ENCODE measurements at regions not wholly inside any gene's neighbourhood (a gene's known extent, or its start where the extent isn't known, plus 50 kb on each side); places are given as distances from the start of the nearest gene placed in this dataset.

DNA sequence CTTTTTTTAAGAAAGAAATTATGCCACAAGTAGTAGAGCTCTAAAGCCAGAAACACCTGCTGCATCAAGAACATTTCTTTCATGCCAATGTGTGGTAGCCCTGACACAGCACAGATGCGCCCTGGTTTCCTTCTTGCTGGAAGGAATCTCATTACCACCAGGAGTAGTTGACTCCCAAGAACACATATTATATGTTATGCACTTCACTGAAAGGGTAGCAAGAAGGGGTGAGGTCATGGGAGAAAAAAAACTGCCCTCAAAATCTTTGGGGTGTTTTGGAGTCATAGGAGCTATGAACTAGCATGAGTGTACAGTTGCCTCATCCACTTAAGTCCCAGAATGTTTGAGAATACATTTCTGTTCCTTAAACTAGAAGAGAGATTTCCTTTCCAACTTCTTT lies 185.8 kb upstream of the C1QTNF7 start:
- no peak overlapping the region for H3K9ac ChIP-seq (ENCODE audit: low read length)
- H3K56ac ChIP-seq (ENCODE audit: low read length): no peak overlapping the region
- no peaks in the 10 kb centered on the region for H3K79me2 ChIP-seq (ENCODE audit: control insufficient read depth, insufficient read depth, low read length)
- H3K4me3 ChIP-seq (ENCODE audit: low read length): no peak overlapping the region
- H3K79me1 ChIP-seq (ENCODE audit: low read length): no peaks in the 10 kb centered on the region
- no peak overlapping the region for H2BK15ac ChIP-seq (replicated peaks; ENCODE audit: low read depth)
- no peak overlapping the region for H2BK5ac ChIP-seq (ENCODE audit: low read length)
- no peak overlapping the region for H4K8ac ChIP-seq (ENCODE audit: low read depth, low read length)
- no peaks in the 10 kb centered on the region for H3K27me3 ChIP-seq (ENCODE audit: insufficient read depth, low read length, poor library complexity)
- no peak overlapping the region for H2AK5ac ChIP-seq (ENCODE audit: low read length)
- no CpG with 5 or more reads among the region's 1 CpG for WGBS (ENCODE audit: extremely low coverage, insufficient coverage, low lambda C conversion rate)
- DNase-seq: no peak
- peaks cover 7% of the 10 kb centered on the region for H3K4me1 ChIP-seq (ENCODE audit: control insufficient read depth, low read depth, low read length)
- H2BK120ac ChIP-seq (ENCODE audit: low read depth, low read length): no peak overlapping the region
- no peak overlapping the region for H3K27ac ChIP-seq (ENCODE audit: low read depth, low read length)
- H3K23ac ChIP-seq (ENCODE audit: low read length): no peak overlapping the region
- H3K4me2 ChIP-seq (ENCODE audit: low read length): no peak overlapping the region
- H3K36me3 ChIP-seq (ENCODE audit: control insufficient read depth, insufficient read depth, low read length): no peaks in the 10 kb centered on the region
- no peak overlapping the region for H3K4ac ChIP-seq (ENCODE audit: low read depth, low read length)
- no peak overlapping the region for H4K5ac ChIP-seq (ENCODE audit: low read length)
- H3K18ac ChIP-seq (ENCODE audit: low read length): no peak overlapping the region

DNA sequence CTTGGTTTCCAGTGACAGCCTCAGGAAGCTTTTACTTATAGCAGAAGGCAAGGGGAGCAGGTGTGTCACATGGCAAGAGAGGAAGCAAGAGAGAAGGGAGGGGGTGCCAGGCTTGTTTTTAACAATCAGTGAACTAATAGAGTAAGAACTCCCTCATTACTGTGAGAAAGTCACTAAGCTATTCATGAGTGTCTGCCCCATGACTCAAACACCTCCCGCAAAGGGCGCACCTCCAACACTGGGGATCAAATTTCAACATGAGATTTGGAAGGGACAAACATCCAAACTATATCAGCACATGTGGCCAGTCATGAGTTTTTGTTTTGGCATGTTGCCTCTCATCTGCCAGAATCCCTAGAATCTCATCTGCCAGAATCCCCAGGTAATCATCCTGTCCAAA lies 183.5 kb upstream of the C1QTNF7 start:
- H4K5ac ChIP-seq (ENCODE audit: low read length): no peak overlapping the region
- no peaks in the 10 kb centered on the region for H3K27me3 ChIP-seq (ENCODE audit: insufficient read depth, low read length, poor library complexity)
- H3K9ac ChIP-seq (ENCODE audit: low read length): no peak overlapping the region
- H2AK5ac ChIP-seq (ENCODE audit: low read length): no peak overlapping the region
- no peak overlapping the region for H2BK5ac ChIP-seq (ENCODE audit: low read length)
- no peak overlapping the region for H3K4me3 ChIP-seq (ENCODE audit: low read length)
- no peaks in the 10 kb centered on the region for H3K36me3 ChIP-seq (ENCODE audit: control insufficient read depth, insufficient read depth, low read length)
- WGBS (ENCODE audit: extremely low coverage, insufficient coverage, low lambda C conversion rate): no CpG with 5 or more reads among the region's 2 CpGs
- no peak overlapping the region for H3K23ac ChIP-seq (ENCODE audit: low read length)
- H4K8ac ChIP-seq (ENCODE audit: low read depth, low read length): no peak overlapping the region
- peaks cover 7% of the 10 kb centered on the region for H3K4me1 ChIP-seq (ENCODE audit: control insufficient read depth, low read depth, low read length)
- no peak overlapping the region for H3K18ac ChIP-seq (ENCODE audit: low read length)
- no peak overlapping the region for H3K27ac ChIP-seq (ENCODE audit: low read depth, low read length)
- peak; percentile 47 for DNase-seq
- H3K79me1 ChIP-seq (ENCODE audit: low read length): no peaks in the 10 kb centered on the region
- no peak overlapping the region for H3K4ac ChIP-seq (ENCODE audit: low read depth, low read length)
- no peaks in the 10 kb centered on the region for H3K79me2 ChIP-seq (ENCODE audit: control insufficient read depth, insufficient read depth, low read length)
- no peak overlapping the region for H3K4me2 ChIP-seq (ENCODE audit: low read length)
- no peak overlapping the region for H3K56ac ChIP-seq (ENCODE audit: low read length)
- no peak overlapping the region for H2BK120ac ChIP-seq (ENCODE audit: low read depth, low read length)
- H2BK15ac ChIP-seq (replicated peaks; ENCODE audit: low read depth): no peak overlapping the region

DNA sequence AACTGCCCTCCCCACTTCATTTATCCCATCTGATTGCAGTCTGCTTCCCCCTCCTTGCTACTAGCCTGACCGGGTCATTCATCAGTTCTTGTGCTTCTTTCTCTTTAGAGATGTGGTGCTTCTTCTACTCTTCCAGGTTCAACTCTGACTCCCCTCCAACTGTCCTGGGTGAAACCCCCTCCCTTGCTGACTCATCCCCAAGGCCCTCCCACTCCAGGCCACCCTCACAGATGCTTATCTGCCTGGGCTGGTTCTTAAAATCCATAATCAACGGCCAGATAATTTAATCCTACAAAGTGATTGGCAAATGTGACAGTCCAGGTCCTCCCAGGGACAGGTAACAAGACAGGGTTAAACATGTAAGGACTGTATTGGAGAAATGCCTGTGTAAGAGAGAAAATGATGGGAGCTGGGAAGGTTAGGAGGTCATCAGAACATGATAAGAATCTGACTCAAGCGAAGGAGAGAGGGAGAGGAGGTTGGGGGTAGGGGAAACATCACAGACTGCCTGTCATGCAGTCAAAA lies 182.8 kb upstream of the C1QTNF7 start:
- WGBS (ENCODE audit: extremely low coverage, insufficient coverage, low lambda C conversion rate): no CpG with 5 or more reads among the region's 3 CpGs
- DNase-seq: peak; percentile 51

DNA sequence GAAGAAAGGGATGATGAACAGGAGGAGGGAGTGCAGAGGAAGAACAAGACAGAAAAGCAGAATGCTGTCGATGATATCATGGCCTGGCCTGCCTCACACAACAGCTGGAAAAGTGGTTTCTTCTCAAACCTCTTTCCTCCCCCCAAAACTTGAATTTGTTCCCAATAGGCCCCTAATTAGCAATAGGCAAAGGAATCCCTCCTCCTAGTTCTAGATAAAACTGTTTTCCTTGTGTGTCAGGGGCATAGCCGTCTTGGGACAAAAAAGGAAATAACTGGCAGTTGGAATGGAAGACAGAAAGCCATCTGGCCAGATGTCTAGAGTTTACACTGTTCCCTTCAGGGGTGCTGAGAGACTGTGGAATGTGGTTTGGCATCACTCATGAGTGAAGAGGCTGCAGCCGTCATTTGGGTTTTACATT lies 177.8 kb upstream of the C1QTNF7 start:
- Histone ChIP-seq H2BK15ac (replicated peaks; ENCODE audit: low read depth) (no peak overlapping the region), H3K4me3 (ENCODE audit: low read length) (no peak overlapping the region), H3K79me1 (ENCODE audit: low read length) (no peaks in the 10 kb centered on the region), H4K5ac (ENCODE audit: low read length) (no peak overlapping the region), H3K18ac (ENCODE audit: low read length) (no peak overlapping the region), H3K27me3 (ENCODE audit: insufficient read depth, low read length, poor library complexity) (no peaks in the 10 kb centered on the region), H3K36me3 (ENCODE audit: control insufficient read depth, insufficient read depth, low read length) (no peaks in the 10 kb centered on the region), H3K4me1 (ENCODE audit: control insufficient read depth, low read depth, low read length) (peaks cover 5% of the 10 kb centered on the region), H3K56ac (ENCODE audit: low read length) (no peak overlapping the region), H2AK5ac (ENCODE audit: low read length) (no peak overlapping the region), H3K4me2 (ENCODE audit: low read length) (no peak overlapping the region), H3K27ac (ENCODE audit: low read depth, low read length) (no peak overlapping the region), H3K23ac (ENCODE audit: low read length) (peak overlapping the region; percentile 48), H3K79me2 (ENCODE audit: control insufficient read depth, insufficient read depth, low read length) (no peaks in the 10 kb centered on the region), H3K4ac (ENCODE audit: low read depth, low read length) (no peak overlapping the region), H3K9ac (ENCODE audit: low read length) (no peak overlapping the region), H2BK120ac (ENCODE audit: low read depth, low read length) (no peak overlapping the region), H2BK5ac (ENCODE audit: low read length) (no peak overlapping the region), H4K8ac (ENCODE audit: low read depth, low read length) (no peak overlapping the region)
- DNase-seq: peak; percentile 13
- no CpG with 5 or more reads among the region's 3 CpGs for WGBS (ENCODE audit: extremely low coverage, insufficient coverage, low lambda C conversion rate)

More for the DNA sequence above, 182.8 kb upstream of the C1QTNF7 start:
- H3K27me3 ChIP-seq (ENCODE audit: insufficient read depth, low read length, poor library complexity): no peaks in the 10 kb centered on the region
- no peaks in the 10 kb centered on the region for H3K36me3 ChIP-seq (ENCODE audit: control insufficient read depth, insufficient read depth, low read length)
- no peak overlapping the region for H2AK5ac ChIP-seq (ENCODE audit: low read length)
- no peak overlapping the region for H3K23ac ChIP-seq (ENCODE audit: low read length)
- H3K4me1 ChIP-seq (ENCODE audit: control insufficient read depth, low read depth, low read length): peaks cover 7% of the 10 kb centered on the region
- no peaks in the 10 kb centered on the region for H3K79me2 ChIP-seq (ENCODE audit: control insufficient read depth, insufficient read depth, low read length)
- H2BK5ac ChIP-seq (ENCODE audit: low read length): no peak overlapping the region
- no peak overlapping the region for H3K9ac ChIP-seq (ENCODE audit: low read length)
- H3K27ac ChIP-seq (ENCODE audit: low read depth, low read length): no peak overlapping the region
- no peak overlapping the region for H3K4me3 ChIP-seq (ENCODE audit: low read length)
- no peak overlapping the region for H2BK120ac ChIP-seq (ENCODE audit: low read depth, low read length)
- H2BK15ac ChIP-seq (replicated peaks; ENCODE audit: low read depth): no peak overlapping the region
- H4K5ac ChIP-seq (ENCODE audit: low read length): no peak overlapping the region
- no peak overlapping the region for H3K18ac ChIP-seq (ENCODE audit: low read length)
- no peaks in the 10 kb centered on the region for H3K79me1 ChIP-seq (ENCODE audit: low read length)
- no peak overlapping the region for H4K8ac ChIP-seq (ENCODE audit: low read depth, low read length)
- H3K4ac ChIP-seq (ENCODE audit: low read depth, low read length): no peak overlapping the region
- H3K4me2 ChIP-seq (ENCODE audit: low read length): no peak overlapping the region
- H3K56ac ChIP-seq (ENCODE audit: low read length): no peak overlapping the region

DNA sequence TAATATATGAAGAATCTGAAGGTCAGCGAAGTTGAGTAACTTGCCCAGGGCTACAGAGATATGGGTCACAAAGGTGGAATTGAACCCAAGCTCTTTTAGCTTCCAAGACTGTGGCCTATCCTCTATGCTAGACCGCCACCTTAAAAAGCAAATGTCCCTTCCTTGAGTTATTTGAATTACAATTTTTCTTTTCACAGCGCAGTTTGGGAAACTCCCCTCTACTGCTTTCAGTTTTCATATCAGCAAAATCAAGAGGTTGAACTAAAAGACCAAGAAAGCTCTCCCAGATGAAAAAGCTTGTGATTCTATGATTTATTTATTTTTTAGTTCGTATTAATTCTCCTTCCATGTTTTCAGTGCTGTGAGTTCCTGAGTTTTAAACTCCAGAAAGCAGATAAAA lies 174.5 kb upstream of the C1QTNF7 start:
- Histone ChIP-seq H3K4me2 (ENCODE audit: low read length) (no peak overlapping the region), H3K27me3 (ENCODE audit: insufficient read depth, low read length, poor library complexity) (no peaks in the 10 kb centered on the region), H3K79me1 (ENCODE audit: low read length) (no peaks in the 10 kb centered on the region), H3K4ac (ENCODE audit: low read depth, low read length) (no peak overlapping the region), H3K4me3 (ENCODE audit: low read length) (no peak overlapping the region), H3K79me2 (ENCODE audit: control insufficient read depth, insufficient read depth, low read length) (no peaks in the 10 kb centered on the region), H3K27ac (ENCODE audit: low read depth, low read length) (no peak overlapping the region), H2BK15ac (replicated peaks; ENCODE audit: low read depth) (no peak overlapping the region), H2BK5ac (ENCODE audit: low read length) (no peak overlapping the region), H3K23ac (ENCODE audit: low read length) (no peak overlapping the region), H2BK120ac (ENCODE audit: low read depth, low read length) (no peak overlapping the region), H3K36me3 (ENCODE audit: control insufficient read depth, insufficient read depth, low read length) (no peaks in the 10 kb centered on the region), H2AK5ac (ENCODE audit: low read length) (no peak overlapping the region), H3K9ac (ENCODE audit: low read length) (no peak overlapping the region), H3K4me1 (ENCODE audit: control insufficient read depth, low read depth, low read length) (peaks cover 3% of the 10 kb centered on the region), H3K56ac (ENCODE audit: low read length) (no peak overlapping the region), H3K18ac (ENCODE audit: low read length) (no peak overlapping the region), H4K5ac (ENCODE audit: low read length) (no peak overlapping the region), H4K8ac (ENCODE audit: low read depth, low read length) (no peak overlapping the region)
- no peak for DNase-seq
- no CpG with 5 or more reads among the region's 4 CpGs for WGBS (ENCODE audit: extremely low coverage, insufficient coverage, low lambda C conversion rate)

DNA sequence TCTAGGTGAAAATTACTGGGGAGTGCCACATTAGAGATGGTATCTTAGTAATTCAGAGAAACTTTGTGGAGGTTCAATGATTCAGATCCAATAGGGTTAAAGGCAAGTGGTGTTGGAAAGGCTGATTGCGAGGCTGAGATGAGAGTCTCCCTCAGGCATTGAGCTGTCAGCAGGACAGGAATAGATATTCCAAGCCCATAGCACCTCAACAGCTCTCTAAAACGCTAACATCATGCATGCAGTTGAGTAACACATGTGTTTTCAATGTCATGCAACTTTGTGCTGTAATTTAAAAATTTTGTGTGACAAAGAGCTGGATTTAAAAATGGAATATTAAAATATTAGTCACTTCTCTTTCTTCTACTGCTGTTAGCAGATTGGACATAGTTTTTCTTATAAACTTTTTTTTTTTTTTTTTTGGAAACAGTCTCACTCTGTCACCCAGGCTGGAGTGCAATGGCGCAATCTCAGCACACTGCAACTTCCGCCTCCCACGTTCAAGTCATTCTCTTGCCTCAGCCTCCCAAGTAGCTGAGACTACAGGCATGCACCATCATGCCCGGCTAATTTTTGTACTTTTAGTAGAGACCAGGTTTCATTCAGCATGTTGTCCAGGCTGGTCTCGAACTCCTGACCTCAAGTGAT lies 173.5 kb upstream of the C1QTNF7 start:
- no peak overlapping the region for H3K4ac ChIP-seq (ENCODE audit: low read depth, low read length)
- no peak overlapping the region for H2BK120ac ChIP-seq (ENCODE audit: low read depth, low read length)
- no peak overlapping the region for H2BK5ac ChIP-seq (ENCODE audit: low read length)
- H3K4me3 ChIP-seq (ENCODE audit: low read length): no peak overlapping the region
- no peak overlapping the region for H3K23ac ChIP-seq (ENCODE audit: low read length)
- H3K56ac ChIP-seq (ENCODE audit: low read length): no peak overlapping the region
- H3K4me2 ChIP-seq (ENCODE audit: low read length): no peak overlapping the region
- peaks cover 3% of the 10 kb centered on the region for H3K4me1 ChIP-seq (ENCODE audit: control insufficient read depth, low read depth, low read length)
- H3K27me3 ChIP-seq (ENCODE audit: insufficient read depth, low read length, poor library complexity): no peaks in the 10 kb centered on the region
- no CpG with 5 or more reads among the region's 7 CpGs for WGBS (ENCODE audit: extremely low coverage, insufficient coverage, low lambda C conversion rate)
- no peak overlapping the region for H3K27ac ChIP-seq (ENCODE audit: low read depth, low read length)
- no peaks in the 10 kb centered on the region for H3K79me2 ChIP-seq (ENCODE audit: control insufficient read depth, insufficient read depth, low read length)
- H4K8ac ChIP-seq (ENCODE audit: low read depth, low read length): no peak overlapping the region
- no peak overlapping the region for H3K18ac ChIP-seq (ENCODE audit: low read length)
- H2AK5ac ChIP-seq (ENCODE audit: low read length): no peak overlapping the region
- H4K5ac ChIP-seq (ENCODE audit: low read length): no peak overlapping the region
- DNase-seq: no peak
- H3K9ac ChIP-seq (ENCODE audit: low read length): no peak overlapping the region
- no peaks in the 10 kb centered on the region for H3K36me3 ChIP-seq (ENCODE audit: control insufficient read depth, insufficient read depth, low read length)
- H3K79me1 ChIP-seq (ENCODE audit: low read length): no peaks in the 10 kb centered on the region
- H2BK15ac ChIP-seq (replicated peaks; ENCODE audit: low read depth): no peak overlapping the region

Measured in mesendoderm (in vitro differentiated cells).